OCI-LY7 (cell line): ENCODE measurements at regions not wholly inside any gene's neighbourhood (a gene's known extent, or its start where the extent isn't known, plus 50 kb on each side); places are given as distances from the start of the nearest gene placed in this dataset.
"Not testable (repeated sequence)": the region's sequence is repeated elsewhere in the genome, so short reads cannot be mapped to it uniquely, and the experiment has no call there.

Experiments
- BruUV-seq: library from RNA; stranded (reverse); fragments of 400-500 nt; replicated peaks from 2 replicates; lab custom pipeline; 2021; lab: Mats Ljungman, UMichigan
- CTCF ChIA-PET: fragments of 300-600 bp; sonication (Branson Sonifier 250); formaldehyde crosslinking; loops from one replicate; lab custom pipeline; 2022; ENCODE audit warnings: antibody characterized with exemption; ENCODE audit not compliant: unreplicated experiment; lab: Charles Lee
- POLR2A ChIA-PET: fragments of 300-600 bp; sonication (Branson Sonifier 250); formaldehyde crosslinking; loops from one replicate; lab custom pipeline; 2022; ENCODE audit warnings: antibody characterized with exemption; lab: Charles Lee
- DNase-seq: peaks from one replicate; pipeline ENCODE4 v3.0.0-alpha.2; 2015; ENCODE audit warnings: low spot score
- H2AFZ ChIP-seq: fragments of 200-600 bp; sonication (generic), shearing (Covaris generic); 2 replicates; pipeline ENCODE4 v1.6.1; 2014; ENCODE audit warnings: mild to moderate bottlenecking, antibody characterized with exemption, low read length, moderate library complexity
- H3K27ac ChIP-seq: fragments of 200-600 bp; sonication (generic); 2 replicates; pipeline ENCODE4 v1.5.1; 2014; ENCODE audit warnings: mixed run types, low read depth, mild to moderate bottlenecking, moderate library complexity, low read length, inconsistent platforms; ENCODE audit not compliant: poor library complexity, severe bottlenecking
- H3K36me3 ChIP-seq: fragments of 200-600 bp; sonication (generic); 2 replicates; pipeline ENCODE4 v1.6.1; 2014; ENCODE audit warnings: mild to moderate bottlenecking, antibody characterized with exemption, low read length, moderate library complexity, mixed read lengths; ENCODE audit not compliant: insufficient read depth
- H3K4me1 ChIP-seq: fragments of 200-600 bp; sonication (generic); 2 replicates; pipeline ENCODE4 v1.5.1; 2014; ENCODE audit warnings: mild to moderate bottlenecking, low read length; ENCODE audit not compliant: insufficient read depth, poor library complexity, severe bottlenecking
- H3K4me2 ChIP-seq: fragments of 200-600 bp; sonication (generic); 2 replicates; pipeline ENCODE4 v1.6.1; 2014; ENCODE audit warnings: mild to moderate bottlenecking, low read length
- H3K4me3 ChIP-seq: fragments of 200-600 bp; sonication (generic); 2 replicates; pipeline ENCODE4 v1.5.1; 2014; ENCODE audit warnings: mild to moderate bottlenecking, low read depth, low read length; ENCODE audit not compliant: poor library complexity, severe bottlenecking
- H3K79me2 ChIP-seq: fragments of 200-600 bp; sonication (generic); 2 replicates; pipeline ENCODE4 v1.6.1; 2016; ENCODE audit warnings: low read depth, mild to moderate bottlenecking, low read length, moderate library complexity, mixed read lengths; ENCODE audit not compliant: insufficient read depth
- H3K9me2 ChIP-seq: fragments of 200-600 bp; sonication (generic); 2 replicates; pipeline ENCODE4 v1.6.1; 2016; ENCODE audit warnings: mild to moderate bottlenecking, low read length, mixed read lengths; ENCODE audit not compliant: insufficient read depth
- H3K9me3 ChIP-seq: fragments of 200-600 bp; sonication (generic); 2 replicates; pipeline ENCODE4 v1.6.1; 2014; ENCODE audit warnings: mild to moderate bottlenecking, mixed run types, low read length, mixed read lengths
- H4K20me1 ChIP-seq: fragments of 200-600 bp; sonication (generic); 2 replicates; pipeline ENCODE4 v1.6.1; 2014; ENCODE audit warnings: mild to moderate bottlenecking, antibody characterized with exemption, low read length, moderate library complexity, mixed read lengths; ENCODE audit not compliant: insufficient read depth
- intact Hi-C: fragments of 100-400 bp; cut with micrococcal nuclease; formaldehyde crosslinking; loops from one replicate; pipeline ENCODE4 v1.10.0; 2022; ENCODE audit not compliant: unreplicated experiment

GRCh38 chr9:41269054-41269453 lies 79.9 kb upstream of the ZNG1F start:
- H3K4me3 ChIP-seq, H3K9me3 ChIP-seq, H3K79me2 ChIP-seq, H4K20me1 ChIP-seq, H2AFZ ChIP-seq, H3K9me2 ChIP-seq, H3K4me1 ChIP-seq, H3K4me2 ChIP-seq, DNase-seq, CTCF ChIA-PET, POLR2A ChIA-PET, BruUV-seq, H3K27ac ChIP-seq, H3K36me3 ChIP-seq, intact Hi-C loops: not testable (repeated sequence)

- H3K9me3 ChIP-seq, H4K20me1 ChIP-seq, H3K4me2 ChIP-seq, H3K4me3 ChIP-seq, H2AFZ ChIP-seq, H3K9me2 ChIP-seq, intact Hi-C loops, CTCF ChIA-PET, H3K4me1 ChIP-seq, H3K27ac ChIP-seq, POLR2A ChIA-PET, DNase-seq, H3K36me3 ChIP-seq, BruUV-seq, H3K79me2 ChIP-seq: not testable (repeated sequence)
These were observed 77.5 kb upstream of the ZNG1F start for GRCh38 chr9:41266602-41267001.

GRCh38 chr9:41266000-41266399 lies 76.9 kb upstream of the ZNG1F start:
- intact Hi-C loops, BruUV-seq, DNase-seq, H3K79me2 ChIP-seq, H3K4me3 ChIP-seq, H3K36me3 ChIP-seq, H3K9me3 ChIP-seq, H4K20me1 ChIP-seq, H2AFZ ChIP-seq, CTCF ChIA-PET, H3K27ac ChIP-seq, H3K9me2 ChIP-seq, H3K4me1 ChIP-seq, H3K4me2 ChIP-seq, POLR2A ChIA-PET: not testable (repeated sequence)

GRCh38 chr9:41251973-41252372 lies 62.9 kb upstream of the ZNG1F start:
- H3K4me3 ChIP-seq, BruUV-seq, CTCF ChIA-PET, H3K79me2 ChIP-seq, H3K4me2 ChIP-seq, DNase-seq, H2AFZ ChIP-seq, H3K27ac ChIP-seq, intact Hi-C loops, H4K20me1 ChIP-seq, H3K9me3 ChIP-seq, H3K4me1 ChIP-seq, POLR2A ChIA-PET, H3K36me3 ChIP-seq, H3K9me2 ChIP-seq: not testable (repeated sequence)

- BruUV-seq, H4K20me1 ChIP-seq, H3K4me2 ChIP-seq, intact Hi-C loops, DNase-seq, H2AFZ ChIP-seq, H3K36me3 ChIP-seq, POLR2A ChIA-PET, H3K27ac ChIP-seq, H3K79me2 ChIP-seq, H3K9me2 ChIP-seq, H3K9me3 ChIP-seq, H3K4me1 ChIP-seq, CTCF ChIA-PET, H3K4me3 ChIP-seq: not testable (repeated sequence)
These were observed 62.0 kb upstream of the ZNG1F start for GRCh38 chr9:41251101-41251500.

- intact Hi-C loops, H3K79me2 ChIP-seq, H3K9me3 ChIP-seq, BruUV-seq, H4K20me1 ChIP-seq, DNase-seq, POLR2A ChIA-PET, H3K27ac ChIP-seq, H3K36me3 ChIP-seq, H3K4me2 ChIP-seq, H3K4me3 ChIP-seq, H3K4me1 ChIP-seq, CTCF ChIA-PET, H3K9me2 ChIP-seq, H2AFZ ChIP-seq: not testable (repeated sequence)
These were observed 57.6 kb upstream of the ZNG1F start for GRCh38 chr9:41246702-41247101.
